GM23338 (cell line): ENCODE measurements at regions not wholly inside any gene's neighbourhood (a gene's known extent, or its start where the extent isn't known, plus 50 kb on each side); places are given as distances from the start of the nearest gene placed in this dataset.

ENCODE experiments used
- ATAC-seq: fragments of 200-7000 bp; cut with Tn5 transposase; 3 replicates; pipeline ENCODE4 v1.9.1; 2020
- DNase-seq: peaks from one replicate; pipeline ENCODE4 v3.0.0-alpha.2; 2015; ENCODE audit warnings: low spot score
- H2AFZ ChIP-seq: fragments of 200-600 bp; sonication (generic); 2 replicates; pipeline ENCODE4 v1.8.0; 2016; ENCODE audit warnings: antibody characterized with exemption, mild to moderate bottlenecking, moderate library complexity
- H3F3A ChIP-seq: fragments of 200-600 bp; sonication (generic); replicated peaks from 2 replicates; pipeline ENCODE4 v1.8.0; 2017; ENCODE audit warnings: antibody characterized with exemption, mixed run types, low read depth
- H3K27ac ChIP-seq: fragments of 200-600 bp; sonication (generic); 2 replicates; pipeline ENCODE4 v1.6.1; 2016; ENCODE audit warnings: low read depth
- H3K27me3 ChIP-seq: fragments of 200-600 bp; sonication (generic); 2 replicates; pipeline ENCODE4 v1.8.0; 2016; ENCODE audit warnings: mild to moderate bottlenecking, mixed run types, moderate library complexity; ENCODE audit not compliant: insufficient read depth
- H3K36me3 ChIP-seq: fragments of 200-600 bp; sonication (generic); 2 replicates; pipeline ENCODE4 v1.8.0; 2016; ENCODE audit warnings: mild to moderate bottlenecking; ENCODE audit not compliant: insufficient read depth
- H3K4me1 ChIP-seq: fragments of 200-600 bp; sonication (generic); 2 replicates; pipeline ENCODE4 v1.8.0; 2016; ENCODE audit warnings: mild to moderate bottlenecking, moderate library complexity; ENCODE audit not compliant: insufficient read depth
- H3K4me2 ChIP-seq: fragments of 200-600 bp; sonication (generic); 2 replicates; pipeline ENCODE4 v1.7.1; 2017; ENCODE audit warnings: mixed run types
- H3K4me3 ChIP-seq: fragments of 200-600 bp; sonication (generic); 2 replicates; pipeline ENCODE4 v1.6.1; 2016; ENCODE audit warnings: mixed run types
- H3K79me2 ChIP-seq: fragments of 200-600 bp; sonication (generic); replicated peaks from 2 replicates; pipeline ENCODE4 v1.8.0; 2017; ENCODE audit warnings: mild to moderate bottlenecking; ENCODE audit not compliant: insufficient read depth
- H3K9me2 ChIP-seq: fragments of 200-600 bp; sonication (generic); 2 replicates; pipeline ENCODE4 v1.8.0; 2017; ENCODE audit not compliant: insufficient read depth
- H4K20me1 ChIP-seq: fragments of 200-600 bp; sonication (generic); replicated peaks from 2 replicates; pipeline ENCODE4 v1.8.0; 2017; ENCODE audit warnings: mild to moderate bottlenecking; ENCODE audit not compliant: insufficient read depth
- H3K27ac Mint-ChIP-seq: 2 replicates; pipeline ENCODE4 v1.8.0; 2020; ENCODE audit warnings: inconsistent platforms, mild to moderate bottlenecking, moderate library complexity, mixed read lengths
- H3K27me3 Mint-ChIP-seq: 3 replicates; pipeline ENCODE4 v1.8.0; 2022; ENCODE audit warnings: low read depth, mild to moderate bottlenecking, moderate library complexity, mixed read lengths, inconsistent platforms; ENCODE audit not compliant: insufficient read depth, poor library complexity
- H3K36me3 Mint-ChIP-seq: 3 replicates; pipeline ENCODE4 v1.8.0; 2021; ENCODE audit warnings: low read depth, mild to moderate bottlenecking, inconsistent platforms, moderate library complexity, mixed read lengths
- H3K4me1 Mint-ChIP-seq: 3 replicates; pipeline ENCODE4 v1.8.0; 2020; ENCODE audit warnings: mild to moderate bottlenecking, inconsistent platforms, mixed read lengths
- H3K4me3 Mint-ChIP-seq: 3 replicates; pipeline ENCODE4 v1.8.0; 2021; ENCODE audit warnings: moderate library complexity, mild to moderate bottlenecking, inconsistent platforms, mixed read lengths
- H3K9me3 Mint-ChIP-seq: 3 replicates; pipeline ENCODE4 v1.8.0; 2020; ENCODE audit warnings: moderate library complexity, mild to moderate bottlenecking, inconsistent platforms, mixed read lengths
- CREB1 ChIP-seq: fragments of 250-450 bp; sonication (Bioruptor Pico); IDR thresholded peaks from 2 replicates; pipeline ENCODE4 v1.5.0; 2020; ENCODE audit warnings: low read depth, mild to moderate bottlenecking, moderate library complexity
- CTCF ChIP-seq, 2 experiments: fragments of 200-600 bp in 1 of 2; sonication (generic) in 1 of 2; conservative IDR thresholded peaks; 2 replicates each; pipeline versions ENCODE4 v1.5.1 to v1.6.1; 2016 to 2017; ENCODE audit warnings: antibody characterized with exemption in 2 of 2, low read depth in 2 of 2, mild to moderate bottlenecking in 2 of 2, moderate library complexity in 1 of 2
- EZH2 ChIP-seq: fragments of 200-600 bp; sonication (generic); IDR thresholded peaks from one replicate; pipeline ENCODE4 v1.8.0; 2017; ENCODE audit warnings: antibody characterized with exemption, mild to moderate bottlenecking, low read depth; ENCODE audit not compliant: unreplicated experiment
- EZH2phosphoT487 ChIP-seq: fragments of 200-600 bp; sonication (generic); IDR thresholded peaks from one replicate; pipeline ENCODE4 v1.8.1; 2018; ENCODE audit warnings: antibody characterized with exemption; ENCODE audit not compliant: unreplicated experiment
- NANOG ChIP-seq: IDR thresholded peaks from 2 replicates; pipeline ENCODE4 v1.6.1; 2016; ENCODE audit warnings: antibody characterized with exemption, borderline replicate concordance
- REST ChIP-seq: IDR thresholded peaks from one replicate; pipeline ENCODE4 v1.6.1; 2018; ENCODE audit warnings: antibody characterized with exemption; ENCODE audit not compliant: unreplicated experiment
- STAT1 ChIP-seq: IDR thresholded peaks from one replicate; pipeline ENCODE4 v1.6.1; 2016; ENCODE audit warnings: antibody characterized with exemption; ENCODE audit not compliant: unreplicated experiment
- ZNF114 ChIP-seq: fragments of 250-450 bp; sonication (Bioruptor Pico); IDR thresholded peaks from 2 replicates; pipeline ENCODE4 v1.5.0; 2020; ENCODE audit warnings: mild to moderate bottlenecking, moderate library complexity
- ZNF331 ChIP-seq: fragments of 250-450 bp; sonication (Bioruptor Pico); IDR thresholded peaks from 2 replicates; pipeline ENCODE4 v1.5.0; 2020; ENCODE audit warnings: low read depth, mild to moderate bottlenecking, moderate library complexity
- TF ChIP-seq, protein P1 (sequence below): IDR thresholded peaks from 2 replicates; pipeline ENCODE4 v1.6.1; 2016; ENCODE audit warnings: antibody characterized with exemption
- TF ChIP-seq, protein P2 (sequence below): fragments of 250-450 bp; sonication (Bioruptor Pico); IDR thresholded peaks from 2 replicates; pipeline ENCODE4 v1.5.0; 2020; ENCODE audit warnings: mild to moderate bottlenecking, moderate library complexity

DNA sequence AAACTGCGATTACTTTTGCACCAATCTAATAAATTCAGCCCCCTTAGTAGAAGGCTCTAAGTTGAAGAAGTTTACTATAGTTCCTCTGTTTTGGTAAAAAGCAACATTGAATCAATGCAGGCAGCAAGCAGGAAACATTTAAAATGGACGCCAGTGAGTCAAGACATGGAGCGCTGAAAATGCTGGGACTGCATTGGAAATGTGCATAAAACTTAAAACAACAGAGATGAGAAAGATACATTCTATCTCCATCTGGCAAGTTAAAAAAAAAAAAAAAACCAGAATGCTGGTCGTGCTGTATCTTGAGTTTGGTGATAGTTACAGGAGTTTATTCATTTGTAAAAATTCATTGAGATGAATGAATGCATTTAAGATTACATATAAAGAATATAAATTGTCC is 117.0 kb upstream of the TWIST2 start (continued):
- TF ChIP-seq CTCF (conservative IDR thresholded peaks at IDR 0.05; ENCODE audit: low read depth in 2 of 2) (no peak), EZH2 (no peak), EZH2phosphoT487 (no peak)

GRCh38 chr2:238731961-238732360 is 115.9 kb upstream of the TWIST2 start:
- Histone ChIP-seq H4K20me1 (no peaks in the 10 kb centered on the region), H2AFZ (peak overlapping the region; percentile 52; the same call in 1 of the 2 replicates), H3K79me2 (no peaks in the 10 kb centered on the region), H3K4me2 (no peak overlapping the region), H3K27ac (no peak overlapping the region), H3K4me3 (no peak overlapping the region), H3K9me2 (no peaks in the 10 kb centered on the region), H3K27me3 (no peaks in the 10 kb centered on the region), H3F3A (no peaks in the 10 kb centered on the region), H3K4me1 (no peaks in the 10 kb centered on the region), H3K36me3 (no peaks in the 10 kb centered on the region)
- Mint-ChIP-seq H3K4me3 (no peak overlapping the region), H3K4me1 (no peaks in the 10 kb centered on the region), H3K36me3 (no peaks in the 10 kb centered on the region), H3K9me3 (no peaks in the 10 kb centered on the region), H3K27ac (no peak overlapping the region), H3K27me3 (peaks cover 8% of the 10 kb centered on the region)
- DNase-seq, result no peak
- TF ChIP-seq REST (no peak), STAT1 (no peak), CTCF (conservative IDR thresholded peaks at IDR 0.05; ENCODE audit: low read depth in 2 of 2) (no peak), ZNF331 (no peak), NANOG (no peak), ZNF114 (CRISPR knock-in tag) (no peak), CREB1 (CRISPR knock-in tag) (no peak)
- TF ChIP-seq, protein P1, sequence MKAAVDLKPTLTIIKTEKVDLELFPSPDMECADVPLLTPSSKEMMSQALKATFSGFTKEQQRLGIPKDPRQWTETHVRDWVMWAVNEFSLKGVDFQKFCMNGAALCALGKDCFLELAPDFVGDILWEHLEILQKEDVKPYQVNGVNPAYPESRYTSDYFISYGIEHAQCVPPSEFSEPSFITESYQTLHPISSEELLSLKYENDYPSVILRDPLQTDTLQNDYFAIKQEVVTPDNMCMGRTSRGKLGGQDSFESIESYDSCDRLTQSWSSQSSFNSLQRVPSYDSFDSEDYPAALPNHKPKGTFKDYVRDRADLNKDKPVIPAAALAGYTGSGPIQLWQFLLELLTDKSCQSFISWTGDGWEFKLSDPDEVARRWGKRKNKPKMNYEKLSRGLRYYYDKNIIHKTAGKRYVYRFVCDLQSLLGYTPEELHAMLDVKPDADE, result no peak
- TF ChIP-seq, protein P2, sequence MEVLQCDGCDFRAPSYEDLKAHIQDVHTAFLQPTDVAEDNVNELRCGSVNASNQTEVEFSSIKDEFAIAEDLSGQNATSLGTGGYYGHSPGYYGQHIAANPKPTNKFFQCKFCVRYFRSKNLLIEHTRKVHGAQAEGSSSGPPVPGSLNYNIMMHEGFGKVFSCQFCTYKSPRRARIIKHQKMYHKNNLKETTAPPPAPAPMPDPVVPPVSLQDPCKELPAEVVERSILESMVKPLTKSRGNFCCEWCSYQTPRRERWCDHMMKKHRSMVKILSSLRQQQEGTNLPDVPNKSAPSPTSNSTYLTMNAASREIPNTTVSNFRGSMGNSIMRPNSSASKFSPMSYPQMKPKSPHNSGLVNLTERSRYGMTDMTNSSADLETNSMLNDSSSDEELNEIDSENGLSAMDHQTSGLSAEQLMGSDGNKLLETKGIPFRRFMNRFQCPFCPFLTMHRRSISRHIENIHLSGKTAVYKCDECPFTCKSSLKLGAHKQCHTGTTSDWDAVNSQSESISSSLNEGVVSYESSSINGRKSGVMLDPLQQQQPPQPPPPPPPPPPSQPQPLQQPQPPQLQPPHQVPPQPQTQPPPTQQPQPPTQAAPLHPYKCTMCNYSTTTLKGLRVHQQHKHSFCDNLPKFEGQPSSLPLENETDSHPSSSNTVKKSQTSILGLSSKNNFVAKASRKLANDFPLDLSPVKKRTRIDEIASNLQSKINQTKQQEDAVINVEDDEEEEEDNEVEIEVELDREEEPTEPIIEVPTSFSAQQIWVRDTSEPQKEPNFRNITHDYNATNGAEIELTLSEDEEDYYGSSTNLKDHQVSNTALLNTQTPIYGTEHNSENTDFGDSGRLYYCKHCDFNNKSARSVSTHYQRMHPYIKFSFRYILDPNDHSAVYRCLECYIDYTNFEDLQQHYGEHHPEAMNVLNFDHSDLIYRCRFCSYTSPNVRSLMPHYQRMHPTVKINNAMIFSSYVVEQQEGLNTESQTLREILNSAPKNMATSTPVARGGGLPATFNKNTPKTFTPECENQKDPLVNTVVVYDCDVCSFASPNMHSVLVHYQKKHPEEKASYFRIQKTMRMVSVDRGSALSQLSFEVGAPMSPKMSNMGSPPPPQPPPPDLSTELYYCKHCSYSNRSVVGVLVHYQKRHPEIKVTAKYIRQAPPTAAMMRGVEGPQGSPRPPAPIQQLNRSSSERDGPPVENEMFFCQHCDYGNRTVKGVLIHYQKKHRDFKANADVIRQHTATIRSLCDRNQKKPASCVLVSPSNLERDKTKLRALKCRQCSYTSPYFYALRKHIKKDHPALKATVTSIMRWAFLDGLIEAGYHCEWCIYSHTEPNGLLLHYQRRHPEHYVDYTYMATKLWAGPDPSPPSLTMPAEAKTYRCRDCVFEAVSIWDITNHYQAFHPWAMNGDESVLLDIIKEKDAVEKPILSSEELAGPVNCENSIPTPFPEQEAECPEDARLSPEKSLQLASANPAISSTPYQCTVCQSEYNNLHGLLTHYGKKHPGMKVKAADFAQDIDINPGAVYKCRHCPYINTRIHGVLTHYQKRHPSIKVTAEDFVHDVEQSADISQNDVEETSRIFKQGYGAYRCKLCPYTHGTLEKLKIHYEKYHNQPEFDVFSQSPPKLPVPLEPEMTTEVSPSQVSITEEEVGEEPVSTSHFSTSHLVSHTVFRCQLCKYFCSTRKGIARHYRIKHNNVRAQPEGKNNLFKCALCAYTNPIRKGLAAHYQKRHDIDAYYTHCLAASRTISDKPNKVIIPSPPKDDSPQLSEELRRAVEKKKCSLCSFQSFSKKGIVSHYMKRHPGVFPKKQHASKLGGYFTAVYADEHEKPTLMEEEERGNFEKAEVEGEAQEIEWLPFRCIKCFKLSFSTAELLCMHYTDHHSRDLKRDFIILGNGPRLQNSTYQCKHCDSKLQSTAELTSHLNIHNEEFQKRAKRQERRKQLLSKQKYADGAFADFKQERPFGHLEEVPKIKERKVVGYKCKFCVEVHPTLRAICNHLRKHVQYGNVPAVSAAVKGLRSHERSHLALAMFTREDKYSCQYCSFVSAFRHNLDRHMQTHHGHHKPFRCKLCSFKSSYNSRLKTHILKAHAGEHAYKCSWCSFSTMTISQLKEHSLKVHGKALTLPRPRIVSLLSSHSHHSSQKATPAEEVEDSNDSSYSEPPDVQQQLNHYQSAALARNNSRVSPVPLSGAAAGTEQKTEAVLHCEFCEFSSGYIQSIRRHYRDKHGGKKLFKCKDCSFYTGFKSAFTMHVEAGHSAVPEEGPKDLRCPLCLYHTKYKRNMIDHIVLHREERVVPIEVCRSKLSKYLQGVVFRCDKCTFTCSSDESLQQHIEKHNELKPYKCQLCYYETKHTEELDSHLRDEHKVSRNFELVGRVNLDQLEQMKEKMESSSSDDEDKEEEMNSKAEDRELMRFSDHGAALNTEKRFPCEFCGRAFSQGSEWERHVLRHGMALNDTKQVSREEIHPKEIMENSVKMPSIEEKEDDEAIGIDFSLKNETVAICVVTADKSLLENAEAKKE (CRISPR knock-in tag), result no peak
- ATAC-seq, result no peak
